CD1c-positive myeloid dendritic cell (primary cell): ENCODE measurements at regions not wholly inside any gene's neighbourhood (a gene's known extent, or its start where the extent isn't known, plus 50 kb on each side); places are given as distances from the start of the nearest gene placed in this dataset.

Experiments
- DNase-seq: peaks from one replicate; pipeline ENCODE4 v3.0.0-alpha.2; 2016; ENCODE audit errors: extremely low spot score

DNA sequence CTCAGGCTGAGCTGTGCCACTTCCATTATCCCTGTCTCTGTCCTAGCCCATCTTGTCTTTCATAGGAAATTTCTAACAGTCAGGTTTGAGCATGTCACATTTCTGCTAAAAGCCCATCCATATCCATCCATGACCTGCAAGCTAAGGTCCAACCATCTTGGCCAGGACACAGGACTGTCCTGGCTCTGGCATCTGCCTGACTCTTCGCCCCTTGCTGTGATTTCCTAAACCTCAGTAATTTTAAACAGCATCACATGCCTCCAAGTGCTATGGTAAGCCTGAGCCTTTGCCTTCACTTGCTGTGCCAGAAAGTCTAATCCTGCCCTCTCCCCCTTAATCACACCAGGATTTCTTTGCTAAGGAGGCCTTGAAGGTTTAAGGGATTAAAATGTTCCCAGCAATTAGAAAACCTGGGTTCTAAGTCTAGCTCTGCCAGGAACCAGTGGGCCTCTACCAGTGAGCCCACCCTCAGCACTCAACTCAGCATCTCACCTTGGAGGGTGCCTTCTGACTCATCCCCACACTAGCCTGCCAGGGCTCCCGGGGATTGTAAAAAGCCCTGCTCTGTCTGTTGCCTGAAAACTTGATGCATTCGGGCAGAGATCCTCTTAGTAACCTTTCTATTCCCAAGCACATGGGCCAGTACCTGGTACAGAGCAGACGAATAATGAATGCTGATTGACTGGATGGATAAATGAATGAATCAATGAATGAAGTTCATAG lies 411.0 kb downstream of the LRATD1 start:
- DNase-seq = no peak

DNA sequence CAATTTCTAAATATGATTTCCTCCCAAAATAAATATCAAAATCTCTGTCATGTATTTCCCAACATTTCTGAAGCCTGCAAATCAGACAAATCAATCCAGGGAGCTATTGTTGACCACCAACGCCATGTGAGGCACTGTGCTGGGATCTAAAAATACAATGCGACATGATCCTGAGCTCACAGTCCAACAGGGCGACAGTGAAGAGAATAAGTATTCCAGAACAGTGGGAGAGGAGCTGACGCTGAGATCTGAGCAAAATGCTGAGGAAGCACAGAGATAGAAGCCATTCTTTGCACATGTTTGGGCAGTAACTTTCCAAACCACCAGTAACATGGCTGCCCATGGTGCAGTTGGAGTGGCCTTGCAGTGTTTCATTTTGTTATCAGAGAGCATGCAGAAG lies 412.5 kb downstream of the LRATD1 start:
- no peak for DNase-seq

DNA sequence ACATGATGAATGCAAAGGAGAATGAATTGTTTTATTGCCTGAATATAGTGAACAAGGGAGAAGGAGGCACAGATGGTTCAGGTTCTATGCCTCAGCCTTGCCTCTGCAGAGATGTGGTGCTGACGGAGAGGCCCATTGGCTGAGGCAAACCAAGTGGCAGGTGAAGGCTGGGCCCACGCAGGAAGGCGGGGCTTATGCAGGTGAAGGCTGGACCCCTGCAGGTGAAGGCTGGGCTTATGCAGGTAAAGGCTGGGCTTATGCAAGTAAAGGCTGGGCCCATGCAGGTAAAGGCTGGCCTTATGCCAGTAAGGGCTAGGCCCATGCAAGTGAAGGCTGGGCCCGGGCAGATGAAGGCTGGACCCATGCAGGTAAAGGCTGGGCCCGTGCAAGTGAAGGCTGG lies 414.7 kb downstream of the LRATD1 start:
- no peak for DNase-seq

DNA sequence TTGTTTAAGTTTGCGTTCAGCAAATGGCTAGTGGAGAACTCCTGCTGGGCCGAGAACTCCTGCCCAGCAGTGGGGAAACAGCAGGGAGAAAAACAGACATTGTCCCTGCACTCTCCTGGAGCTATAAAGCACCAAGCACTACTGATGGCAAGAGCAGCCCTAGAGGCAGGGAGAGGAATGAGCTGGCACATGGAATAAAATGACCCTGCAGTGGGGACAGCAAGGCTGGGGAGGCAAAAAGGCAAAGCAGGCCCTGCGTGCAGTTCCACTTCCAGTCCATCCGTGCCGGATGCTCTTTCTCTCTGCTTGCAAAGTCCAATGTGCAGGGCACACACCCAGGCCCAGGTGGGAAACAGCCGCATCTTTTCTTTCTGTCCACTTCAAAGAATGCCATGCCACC lies 415.5 kb downstream of the LRATD1 start:
- DNase-seq = no peak

DNA sequence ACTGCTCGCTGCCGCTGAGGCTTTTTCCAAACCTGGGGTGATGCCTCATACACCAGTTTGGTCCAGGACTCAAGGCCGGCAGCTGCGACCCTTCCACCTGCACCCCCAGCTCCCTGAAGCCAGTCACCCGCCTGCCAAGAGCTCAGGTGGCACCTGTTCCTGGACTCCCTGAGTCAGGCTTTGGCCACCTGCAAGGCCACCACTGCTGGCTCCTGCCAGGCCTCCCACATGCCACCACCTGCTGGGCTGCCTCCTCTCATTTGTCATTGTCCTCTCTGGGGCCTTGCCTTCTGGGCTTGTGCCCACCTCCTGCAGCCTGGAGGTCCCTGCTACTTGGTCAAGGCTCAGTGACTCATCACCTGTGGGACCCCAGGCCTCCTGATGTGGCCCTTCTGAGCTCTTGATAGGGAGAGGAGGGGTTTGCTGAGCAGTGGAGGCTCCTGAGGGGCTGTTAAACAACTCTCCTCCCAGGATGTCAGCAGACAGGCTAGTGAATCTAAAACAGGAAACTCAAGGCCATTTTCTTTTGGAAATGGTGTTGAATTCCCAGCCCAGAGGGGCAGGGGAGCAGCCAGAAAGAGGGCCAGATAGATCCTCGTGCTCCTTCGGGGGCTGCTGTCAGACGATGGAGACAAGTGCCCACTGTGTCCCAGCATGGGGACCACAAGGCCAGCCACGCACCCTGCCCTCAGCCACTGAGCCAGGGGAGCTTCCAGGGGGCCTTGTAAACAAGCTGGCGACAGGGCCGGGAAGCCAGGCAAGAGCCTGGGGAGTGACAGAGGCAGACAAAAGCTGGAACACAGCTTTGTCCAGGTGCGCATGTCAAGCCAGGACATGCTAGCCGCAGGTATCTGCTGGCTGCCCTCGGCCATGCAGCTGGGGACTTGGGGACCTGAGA lies 416.8 kb downstream of the LRATD1 start:
- no peak for DNase-seq

DNA sequence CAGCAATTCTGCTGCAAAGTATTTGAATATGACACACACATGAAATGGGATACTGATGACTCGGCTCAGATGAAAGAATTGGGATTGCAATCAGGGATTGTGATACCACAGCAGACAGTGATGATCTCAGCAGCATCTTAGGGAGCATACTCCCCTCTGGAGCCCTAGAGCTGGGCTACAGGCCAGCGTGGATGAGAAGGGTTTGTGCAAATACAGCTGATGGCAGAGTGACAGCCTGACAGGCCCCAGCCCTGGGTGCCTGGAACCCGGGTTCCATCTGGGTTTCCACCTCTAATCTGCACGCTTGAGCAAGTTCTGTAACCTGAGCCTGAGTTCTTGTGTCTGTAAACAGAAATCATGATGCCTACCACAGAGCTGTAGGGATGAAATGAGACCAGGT lies 418.0 kb downstream of the LRATD1 start:
- DNase-seq = no peak

DNA sequence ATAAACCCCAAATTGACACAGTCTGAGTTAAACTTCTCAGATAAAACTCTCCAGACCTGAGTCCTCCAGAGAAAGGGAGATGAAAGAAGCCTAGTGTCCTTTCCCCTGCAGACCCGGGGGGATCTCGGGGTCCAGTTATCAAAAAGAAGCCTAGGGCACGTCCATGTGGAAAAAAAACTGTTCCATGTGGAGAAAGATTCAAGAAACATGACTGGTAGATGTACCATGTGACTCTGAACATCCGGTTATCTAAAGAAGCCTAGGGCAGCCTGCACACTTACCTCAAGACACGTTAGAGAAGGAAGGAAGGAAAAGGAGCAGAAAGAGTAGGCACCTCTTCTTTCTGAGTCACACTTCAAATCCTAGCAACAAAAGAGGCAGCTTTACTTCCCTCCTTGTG lies 421.0 kb downstream of the LRATD1 start:
- no peak for DNase-seq

DNA sequence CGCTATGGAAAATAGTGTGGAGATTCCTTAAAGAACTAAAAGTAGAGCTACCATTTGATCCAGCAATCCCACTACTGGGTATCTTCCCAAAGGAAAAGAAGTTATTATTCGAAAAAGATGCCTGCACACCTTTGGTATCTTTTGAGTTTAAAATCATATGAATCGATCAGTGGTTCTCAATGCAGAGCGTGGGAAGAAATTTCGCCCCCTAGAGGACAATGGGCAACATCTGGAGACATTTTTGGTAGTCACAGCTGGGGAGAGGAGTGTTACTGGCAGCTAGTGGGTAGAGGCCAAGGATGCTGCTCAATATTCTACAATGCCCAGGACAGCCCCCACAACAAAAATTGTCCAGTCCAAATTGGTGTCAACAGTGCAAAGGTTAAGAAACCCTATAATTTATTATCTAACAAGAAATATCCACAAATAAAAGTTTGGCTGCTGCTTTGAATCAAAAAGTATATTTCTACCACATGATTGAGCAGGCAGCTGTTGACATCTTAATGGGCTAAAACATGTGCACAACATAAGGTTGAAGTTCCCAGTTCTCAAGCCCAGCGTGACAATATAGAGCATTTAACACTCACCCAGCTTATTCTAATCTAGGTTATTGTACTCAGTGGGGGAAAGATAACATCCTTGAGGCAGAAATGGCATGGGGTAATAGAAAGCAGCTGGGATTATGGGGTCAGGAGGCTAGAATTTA lies 425.7 kb downstream of the LRATD1 start:
- no peak for DNase-seq

DNA sequence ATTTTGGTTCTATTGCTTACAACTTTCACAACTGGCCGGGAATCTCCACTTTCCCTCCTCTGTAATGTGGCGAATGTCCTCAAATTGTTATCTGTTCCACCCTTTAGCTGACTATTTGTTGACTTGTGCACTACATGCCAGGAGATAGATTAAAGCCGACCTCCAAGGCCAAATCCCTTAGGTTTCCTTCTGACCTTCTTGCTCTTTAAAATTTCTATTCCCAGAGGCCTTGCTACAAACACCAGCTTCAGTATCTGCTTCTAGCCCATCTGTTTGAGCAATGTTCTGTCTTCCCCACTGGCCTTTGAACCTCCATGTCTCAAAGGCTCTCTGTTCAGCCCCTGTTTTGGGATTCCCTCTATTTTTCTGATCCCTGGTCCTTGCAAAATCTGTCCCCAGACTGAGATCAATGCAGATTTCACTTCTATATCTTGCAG lies 426.2 kb downstream of the LRATD1 start:
- no peak for DNase-seq

DNA sequence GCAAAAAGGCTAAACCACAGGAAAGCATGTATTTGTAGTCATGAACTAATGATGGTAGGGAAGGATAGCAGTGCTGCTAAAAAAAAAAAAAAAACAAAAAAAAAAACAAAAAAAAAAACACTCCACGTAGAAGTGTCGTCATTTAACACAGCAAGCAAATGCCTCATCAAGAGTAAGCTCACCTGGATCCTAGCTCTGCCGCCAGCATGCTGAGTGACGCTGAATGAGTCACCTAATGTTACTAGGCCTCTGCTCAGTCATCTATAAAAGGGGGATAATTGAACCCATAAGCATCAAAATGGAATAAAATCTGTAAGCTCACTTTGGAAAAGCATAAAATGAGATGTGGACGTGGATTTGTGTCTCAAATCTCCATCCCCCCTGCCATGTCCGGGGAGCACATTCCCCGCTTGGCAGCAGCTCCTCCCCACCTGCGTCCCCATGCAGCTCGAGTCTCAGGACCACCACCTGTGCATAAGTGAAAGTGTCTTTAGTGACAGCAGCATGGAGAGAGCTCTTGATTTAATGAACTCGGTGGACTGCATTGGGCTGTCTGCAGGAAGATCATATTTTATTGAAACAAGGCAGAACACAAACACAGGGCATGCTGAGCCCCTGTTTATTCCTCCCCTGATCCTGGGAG lies 427.5 kb downstream of the LRATD1 start:
- no peak for DNase-seq

DNA sequence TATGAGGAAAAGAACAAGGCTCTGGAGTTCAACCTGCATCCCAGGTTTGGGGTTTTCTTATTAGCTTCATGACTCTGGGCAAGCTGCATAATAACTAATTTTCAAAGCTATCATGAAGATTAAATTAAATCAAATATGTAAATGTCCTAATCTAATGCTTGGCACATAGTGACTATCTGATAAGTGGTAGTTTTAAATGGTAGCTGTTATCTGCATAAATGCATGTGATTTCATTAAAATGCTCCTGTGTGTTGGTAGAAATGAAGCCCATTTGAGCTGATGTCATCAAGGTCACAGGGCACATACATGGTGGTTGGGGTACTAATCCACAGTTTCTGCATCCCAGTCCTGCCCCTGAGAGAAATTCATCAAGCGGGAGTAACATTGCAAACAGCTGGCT lies 428.8 kb downstream of the LRATD1 start:
- no peak for DNase-seq

DNA sequence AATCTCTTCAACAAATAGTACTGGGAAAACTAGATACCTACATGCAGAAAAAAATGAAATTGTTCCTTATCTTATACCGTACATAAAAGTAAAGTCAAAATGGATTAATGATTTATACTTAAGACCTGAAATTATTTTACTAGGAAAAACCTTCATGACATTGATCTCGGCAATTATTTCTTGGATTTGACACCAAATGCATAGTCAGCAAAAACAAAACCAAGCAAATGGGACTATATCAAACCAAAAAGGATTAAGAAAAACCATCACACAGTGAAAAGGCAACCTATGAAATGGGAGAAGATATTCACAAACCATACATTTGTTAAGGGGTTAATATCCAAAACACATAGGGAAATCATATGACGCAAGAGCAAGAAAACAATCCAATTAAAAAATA lies 433.6 kb downstream of the LRATD1 start:
- no peak for DNase-seq

DNA sequence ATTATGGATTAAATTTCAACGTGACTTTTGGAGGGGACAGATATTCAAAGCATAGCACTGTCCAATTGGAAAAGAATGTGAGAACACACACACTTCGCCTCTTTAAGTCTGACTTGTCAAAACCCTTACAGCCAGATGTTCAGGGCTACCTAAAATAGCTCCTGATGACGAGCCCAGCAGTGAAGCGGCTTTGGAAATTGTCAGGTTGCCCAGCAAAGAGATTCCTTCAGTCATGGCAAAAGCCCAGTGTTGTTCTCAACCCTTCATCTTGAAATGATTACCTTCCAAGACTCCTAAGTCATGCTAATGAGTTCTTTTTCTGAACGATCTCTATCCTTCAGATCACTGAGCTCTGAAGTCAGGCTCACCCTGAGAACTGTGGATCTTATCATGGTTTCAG lies 436.6 kb downstream of the LRATD1 start:
- DNase-seq = no peak

DNA sequence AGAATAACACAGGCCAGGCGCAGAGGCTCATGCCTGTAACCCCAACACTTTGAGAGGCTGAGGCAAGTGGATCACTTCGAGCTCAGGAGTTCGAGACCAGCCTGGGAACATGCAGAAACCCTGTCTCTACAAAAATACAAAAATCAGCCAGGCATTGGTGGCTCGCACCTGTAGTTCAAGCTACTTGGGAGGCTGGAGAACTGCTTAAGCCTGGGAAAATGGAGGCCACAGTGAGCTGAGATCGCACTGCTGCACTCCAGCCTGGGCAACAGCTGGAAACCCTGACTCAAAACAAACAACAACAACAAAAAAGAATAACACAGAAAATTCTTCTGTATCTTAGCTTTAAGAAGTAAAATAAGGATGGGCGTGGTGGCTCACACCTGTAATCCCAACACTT lies 440.3 kb downstream of the LRATD1 start:
- DNase-seq = no peak

DNA sequence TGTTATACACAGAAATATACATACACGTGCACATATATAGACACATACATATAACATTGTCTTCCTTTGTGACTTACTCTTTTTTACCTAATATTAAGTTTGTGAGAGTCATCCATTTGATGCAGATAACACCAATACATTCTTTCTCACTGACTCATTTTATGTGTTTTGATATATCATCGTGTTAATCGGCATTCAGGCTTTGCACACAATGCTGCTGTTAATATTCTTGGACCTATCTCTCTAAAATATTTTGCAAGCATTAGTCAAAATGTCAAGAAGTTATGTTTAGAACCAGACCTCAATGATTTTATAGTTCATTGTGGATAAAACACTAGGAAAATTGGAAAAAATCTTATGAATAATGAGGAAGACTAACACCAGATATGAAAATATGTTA lies 441.1 kb downstream of the LRATD1 start:
- DNase-seq = no peak

DNA sequence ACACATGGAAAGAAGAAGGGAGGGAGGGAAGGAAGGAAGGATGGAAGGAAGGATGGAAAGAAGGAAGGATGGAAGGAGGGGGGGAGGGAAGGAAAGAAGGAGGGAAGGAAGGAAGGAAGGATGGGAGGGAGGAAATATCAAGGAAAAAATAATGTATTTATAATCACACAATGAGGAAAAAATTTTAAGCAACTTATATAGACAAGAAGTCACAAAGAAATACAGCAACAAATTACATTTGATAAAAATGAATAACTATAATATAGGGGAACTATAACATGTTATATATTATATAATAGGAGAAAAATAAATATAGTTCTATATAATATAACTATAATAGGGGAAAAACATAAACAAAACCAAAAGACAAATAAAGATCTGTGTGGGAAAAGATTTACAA lies 441.8 kb downstream of the LRATD1 start:
- no peak for DNase-seq

DNA sequence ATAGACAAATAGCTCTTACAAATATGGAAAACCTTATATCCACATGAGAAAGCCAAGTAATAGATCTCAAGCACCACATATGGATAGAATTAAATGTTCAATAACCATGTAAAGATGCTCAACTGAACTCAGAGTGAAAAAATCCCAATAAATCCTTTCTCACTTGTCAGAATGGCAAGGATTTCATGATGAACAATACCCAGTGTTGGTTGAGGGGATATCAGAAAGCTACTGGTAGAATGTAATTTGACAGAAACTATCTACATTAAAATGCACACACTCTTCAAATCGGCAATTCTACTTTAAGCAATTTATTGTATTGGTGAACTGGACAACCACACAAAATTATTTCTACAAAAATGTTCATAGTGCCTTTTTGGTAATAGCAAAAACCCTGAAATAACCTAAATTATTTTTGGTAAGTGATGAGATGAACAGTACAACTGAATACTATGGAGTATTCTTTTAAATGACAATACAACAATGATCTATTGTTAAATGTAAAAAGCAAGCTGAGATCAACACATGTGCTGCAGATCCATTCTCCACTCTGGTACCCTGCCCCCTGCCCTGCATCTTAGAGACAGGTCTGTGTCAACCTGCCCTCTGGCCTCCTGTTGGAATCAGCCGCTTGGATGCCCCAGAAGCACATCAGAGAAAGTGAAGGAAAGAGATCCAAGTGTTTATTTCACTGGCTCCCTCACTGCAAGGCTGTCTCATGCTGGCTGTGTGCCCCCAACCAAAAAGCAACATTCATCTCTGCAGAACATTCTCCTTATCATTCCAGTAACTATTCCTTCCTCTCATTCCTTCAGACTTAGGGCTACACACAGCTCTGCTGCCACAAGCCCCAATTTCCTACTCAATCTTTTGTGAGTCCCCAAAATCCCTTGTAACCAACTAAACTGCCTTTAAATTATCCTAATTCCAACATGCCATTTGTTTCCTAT lies 442.5 kb downstream of the LRATD1 start:
- no peak for DNase-seq

DNA sequence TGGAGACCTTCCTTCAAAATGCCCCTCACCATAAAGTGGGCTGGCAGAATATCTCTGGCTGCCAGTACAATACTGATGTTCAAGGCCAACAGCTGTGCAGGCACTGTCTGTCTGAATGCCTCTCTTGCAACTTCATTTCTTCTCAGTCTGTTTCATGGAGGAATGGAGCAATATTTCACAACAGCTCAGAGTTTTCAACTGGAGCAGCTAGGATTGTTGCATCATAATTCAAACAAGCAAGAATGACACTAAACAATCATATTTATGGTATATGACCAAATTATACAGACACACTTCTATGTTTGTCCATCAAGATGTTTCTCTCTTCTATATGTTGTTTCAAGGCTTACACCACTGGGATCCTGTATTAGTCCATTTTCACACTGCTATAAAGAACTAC lies 444.2 kb downstream of the LRATD1 start:
- no peak for DNase-seq

DNA sequence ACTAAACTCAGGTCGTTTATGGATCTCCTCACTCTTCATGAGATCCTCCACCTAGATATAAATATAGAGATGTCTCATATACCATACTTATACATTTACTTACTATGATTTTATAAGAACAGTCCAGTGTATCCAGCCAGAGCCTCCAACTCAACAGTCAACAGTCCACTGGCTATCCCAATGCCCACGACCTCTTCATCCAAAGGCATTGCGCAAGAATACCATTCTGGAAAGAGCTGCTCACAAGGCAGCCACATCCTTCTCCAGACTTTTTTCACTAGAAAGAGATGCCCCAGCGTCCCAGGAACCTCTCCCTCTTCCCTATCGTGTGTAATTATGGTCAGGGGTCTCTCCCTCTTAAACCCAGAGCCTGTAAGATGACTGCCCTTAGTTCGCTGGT lies 448.8 kb downstream of the LRATD1 start:
- no peak for DNase-seq

DNA sequence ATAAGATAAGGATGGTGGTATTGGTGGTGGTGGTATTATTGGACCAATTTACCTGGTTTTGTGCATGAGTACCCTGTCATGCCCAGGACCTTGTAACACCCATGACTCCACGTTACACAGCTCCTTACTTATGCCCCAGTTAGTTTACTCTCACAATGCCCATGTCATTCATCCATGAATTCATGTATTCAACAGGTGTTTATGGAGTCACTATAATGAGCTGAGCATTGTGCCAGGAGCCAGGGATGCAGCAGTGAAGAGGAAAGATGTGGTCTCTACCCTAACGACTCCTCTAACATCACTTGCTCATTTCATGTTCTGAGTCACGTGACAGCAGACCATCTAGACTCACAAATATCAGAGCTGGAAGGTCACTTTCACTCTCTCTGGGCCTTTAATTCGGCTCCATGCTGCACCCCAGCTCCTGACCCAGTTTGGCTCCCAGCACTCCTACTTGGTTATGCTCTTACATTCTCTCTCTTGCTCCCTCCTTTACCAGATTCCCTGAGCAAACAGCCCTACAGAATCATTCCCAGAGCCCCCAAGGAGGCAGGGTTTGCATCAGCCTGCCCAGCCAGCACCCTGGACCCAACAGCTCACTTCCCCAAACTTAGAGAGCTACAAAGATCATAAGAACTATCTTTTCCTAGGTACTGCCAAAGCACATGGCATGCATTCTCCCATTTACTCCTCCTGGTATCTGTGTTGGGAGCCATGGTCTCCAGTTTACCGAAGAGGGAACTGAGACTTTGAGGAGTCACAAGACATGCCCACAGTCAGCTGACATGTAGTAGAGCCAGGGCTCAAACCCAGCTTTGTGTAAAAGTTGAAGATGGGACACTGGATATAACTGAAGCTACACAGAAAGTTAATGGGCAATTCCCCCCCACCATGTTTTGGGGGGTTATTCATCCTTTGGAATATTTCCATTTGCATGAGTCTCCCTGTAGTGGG lies 449.9 kb downstream of the LRATD1 start:
- DNase-seq = no peak
